IMR-90 (cell line): ENCODE measurements at regions not wholly inside any gene's neighbourhood (a gene's known extent, or its start where the extent isn't known, plus 50 kb on each side); places are given as distances from the start of the nearest gene placed in this dataset.
A peak's percentile ranks its signal among the peaks of the same experiment; 100 is the strongest.

ENCODE experiments used
- ATAC-seq: fragments of 200-7000 bp; cut with Tn5 transposase; 2 replicates; pipeline ENCODE4 v1.9.1; 2020; ENCODE audit warnings: low read depth, mild to moderate bottlenecking, moderate library complexity
- BruUV-seq: library from RNA; stranded (reverse); fragments of 400-500 nt; replicated peaks from 2 replicates; lab custom pipeline; 2021; lab: Mats Ljungman, UMichigan
- CTCF ChIA-PET: fragments of 300-600 bp; formaldehyde crosslinking; extraction: SDS; loops from one replicate; lab custom pipeline; 2021; ENCODE audit warnings: antibody characterized with exemption; lab: Yijun Ruan, JAX
- POLR2A ChIA-PET: fragments of 300-600 bp; sonication (Branson Sonifier 250); formaldehyde crosslinking; loops from one replicate; lab custom pipeline; 2022; ENCODE audit warnings: antibody characterized with exemption; ENCODE audit not compliant: unreplicated experiment; lab: Charles Lee
- DNase-seq: peaks from one replicate; pipeline ENCODE4 v3.0.0; 2013
- H2AFZ ChIP-seq: replicated peaks from 2 replicates; pipeline ENCODE3; 2013; ENCODE audit warnings: low read length, mild to moderate bottlenecking; ENCODE audit not compliant: poor library complexity
- H2AK5ac ChIP-seq: 2 replicates; pipeline ENCODE4 v1.6.1; 2013; ENCODE audit warnings: low read depth, low read length, inconsistent platforms
- H2AK9ac ChIP-seq: replicated peaks from 2 replicates; pipeline ENCODE3; 2013; ENCODE audit warnings: mild to moderate bottlenecking, low read depth, low read length, moderate library complexity; ENCODE audit not compliant: poor library complexity
- H2BK120ac ChIP-seq: 2 replicates; pipeline ENCODE4 v1.6.1; 2013; ENCODE audit warnings: low read depth, low read length, inconsistent platforms
- H2BK15ac ChIP-seq: 3 replicates; pipeline ENCODE4 v1.6.1; 2013; ENCODE audit warnings: low read depth, low read length, inconsistent platforms
- H2BK20ac ChIP-seq: 2 replicates; pipeline ENCODE4 v1.6.1; 2013; ENCODE audit warnings: low read depth, mild to moderate bottlenecking, inconsistent platforms, low read length, moderate library complexity
- H2BK5ac ChIP-seq: 2 replicates; pipeline ENCODE4 v1.6.1; 2013; ENCODE audit warnings: mild to moderate bottlenecking, low read depth, low read length, inconsistent platforms; ENCODE audit not compliant: poor library complexity, severe bottlenecking
- H3K14ac ChIP-seq: replicated peaks from 2 replicates; pipeline ENCODE4 v1.6.1; 2013; ENCODE audit warnings: low read depth, low read length, inconsistent platforms
- H3K18ac ChIP-seq: 2 replicates; pipeline ENCODE4 v1.6.1; 2013; ENCODE audit warnings: low read depth, low read length, control low read depth
- H3K23ac ChIP-seq: 2 replicates; pipeline ENCODE4 v1.6.1; 2013; ENCODE audit warnings: low read depth, low read length, inconsistent platforms
- H3K27ac ChIP-seq: 2 replicates; pipeline ENCODE4 v1.5.1; 2013; ENCODE audit warnings: mild to moderate bottlenecking, control low read depth, low read length; ENCODE audit not compliant: insufficient read depth
- H3K27me3 ChIP-seq: 2 replicates; pipeline ENCODE4 v1.6.1; 2013; ENCODE audit warnings: low read length; ENCODE audit not compliant: control insufficient read depth, insufficient read depth
- H3K36me3 ChIP-seq: 2 replicates; pipeline ENCODE4 v1.6.1; 2013; ENCODE audit warnings: low read length, mixed read lengths; ENCODE audit not compliant: control insufficient read depth, insufficient read depth
- H3K4ac ChIP-seq: 2 replicates; pipeline ENCODE4 v1.6.1; 2013; ENCODE audit warnings: low read depth, low read length, inconsistent platforms
- H3K4me1 ChIP-seq: 2 replicates; pipeline ENCODE4 v1.6.1; 2013; ENCODE audit warnings: low read length, mixed read lengths; ENCODE audit not compliant: control insufficient read depth, insufficient read depth
- H3K4me2 ChIP-seq: 2 replicates; pipeline ENCODE4 v1.6.1; 2013; ENCODE audit warnings: low read depth, mild to moderate bottlenecking, control low read depth, low read length, moderate library complexity
- H3K4me3 ChIP-seq: 2 replicates; pipeline ENCODE4 v1.5.1; 2013; ENCODE audit warnings: low read depth, mild to moderate bottlenecking, control low read depth, low read length, moderate library complexity; ENCODE audit not compliant: insufficient read depth
- H3K56ac ChIP-seq: 2 replicates; pipeline ENCODE4 v1.6.1; 2013; ENCODE audit warnings: low read length, inconsistent platforms; ENCODE audit not compliant: insufficient read depth; ENCODE audit errors: extremely low read depth
- H3K79me1 ChIP-seq, 2 experiments: 2 replicates each; pipeline ENCODE4 v1.6.1; 2013; ENCODE audit warnings: low read length in 2 of 2, inconsistent platforms in 1 of 2, low read depth in 1 of 2
- H3K9ac ChIP-seq: 2 replicates; pipeline ENCODE4 v1.6.1; 2013; ENCODE audit warnings: low read depth, low read length, control low read depth
- H3K9me1 ChIP-seq: 2 replicates; pipeline ENCODE4 v1.6.1; 2013; ENCODE audit warnings: low read length, inconsistent platforms; ENCODE audit not compliant: insufficient read depth
- H3K9me3 ChIP-seq: 2 replicates; pipeline ENCODE4 v1.6.1; 2013; ENCODE audit warnings: low read length; ENCODE audit not compliant: control insufficient read depth, insufficient read depth
- H4K20me1 ChIP-seq: 2 replicates; pipeline ENCODE4 v1.6.1; 2013; ENCODE audit warnings: low read length, inconsistent platforms; ENCODE audit not compliant: insufficient read depth
- H4K5ac ChIP-seq: 2 replicates; pipeline ENCODE4 v1.6.1; 2013; ENCODE audit warnings: mild to moderate bottlenecking, low read depth, low read length, control low read depth
- H4K8ac ChIP-seq, 2 experiments: 2 replicates each; pipeline ENCODE4 v1.6.1; 2013; ENCODE audit warnings: low read depth in 2 of 2, low read length in 2 of 2, control low read depth in 1 of 2, inconsistent platforms in 1 of 2
- H4K91ac ChIP-seq: 2 replicates; pipeline ENCODE4 v1.6.1; 2013; ENCODE audit warnings: low read depth, low read length, inconsistent platforms; ENCODE audit not compliant: insufficient read depth
- BHLHE40 ChIP-seq: fragments of 150-350 bp; IDR thresholded peaks from 2 replicates; pipeline ENCODE4 v1.6.1; 2016; ENCODE audit warnings: mild to moderate bottlenecking, low read depth, low read length
- CEBPB ChIP-seq: IDR thresholded peaks from 2 replicates; pipeline ENCODE4 v1.6.1; 2012; ENCODE audit warnings: low read depth, low read length, improper control_type of control experiment
- CHD1 ChIP-seq: IDR thresholded peaks from 2 replicates; pipeline ENCODE4 v1.6.1; 2012; ENCODE audit warnings: low read depth, low read length, improper control_type of control experiment
- CTCF ChIP-seq: conservative IDR thresholded peaks from 2 replicates; pipeline ENCODE4 v1.5.1; 2012; ENCODE audit warnings: mild to moderate bottlenecking, low read depth, low read length, improper control_type of control experiment
- ELK1 ChIP-seq: fragments of 150-350 bp; IDR thresholded peaks from 2 replicates; pipeline ENCODE4 v1.6.1; 2016; ENCODE audit warnings: low read depth, mild to moderate bottlenecking, low read length, moderate library complexity, borderline replicate concordance
- FOS ChIP-seq: fragments of 150-350 bp; IDR thresholded peaks from 2 replicates; pipeline ENCODE4 v1.6.1; 2016; ENCODE audit warnings: low read depth, low read length
- MAFK ChIP-seq: IDR thresholded peaks from 2 replicates; pipeline ENCODE4 v1.6.1; 2012; ENCODE audit warnings: low read depth, low read length, improper control_type of control experiment
- MAZ ChIP-seq: IDR thresholded peaks from 2 replicates; pipeline ENCODE4 v1.6.1; 2012; ENCODE audit warnings: low read depth, mild to moderate bottlenecking, low read length, improper control_type of control experiment, moderate library complexity, borderline replicate concordance
- MXI1 ChIP-seq: IDR thresholded peaks from 2 replicates; pipeline ENCODE4 v1.6.1; 2012; ENCODE audit warnings: low read depth, mild to moderate bottlenecking, low read length, moderate library complexity, borderline replicate concordance
- NFE2L2 ChIP-seq: fragments of 150-350 bp; IDR thresholded peaks from 2 replicates; pipeline ENCODE4 v1.6.1; 2016; ENCODE audit warnings: low read depth, mild to moderate bottlenecking, low read length
- POLR2A ChIP-seq: IDR thresholded peaks from 2 replicates; pipeline ENCODE4 v1.6.1; 2012; ENCODE audit warnings: mild to moderate bottlenecking, low read depth, low read length
- RAD21 ChIP-seq: IDR thresholded peaks from 2 replicates; pipeline ENCODE4 v1.6.1; 2012; ENCODE audit warnings: low read length, improper control_type of control experiment
- RCOR1 ChIP-seq: IDR thresholded peaks from 2 replicates; pipeline ENCODE4 v1.6.1; 2012; ENCODE audit warnings: mild to moderate bottlenecking, low read length, improper control_type of control experiment; ENCODE audit not compliant: insufficient replicate concordance
- RFX5 ChIP-seq: IDR thresholded peaks from 2 replicates; pipeline ENCODE4 v1.8.0; 2012; ENCODE audit warnings: low read depth, mild to moderate bottlenecking, low read length, moderate library complexity
- SMC3 ChIP-seq: fragments of 150-350 bp; IDR thresholded peaks from 2 replicates; pipeline ENCODE4 v1.6.1; 2016; ENCODE audit warnings: low read depth, mild to moderate bottlenecking, antibody characterized with exemption, low read length, moderate library complexity
- USF2 ChIP-seq: fragments of 150-350 bp; IDR thresholded peaks from 2 replicates; pipeline ENCODE4 v1.6.1; 2017; ENCODE audit warnings: mild to moderate bottlenecking, antibody characterized with exemption, low read length, low read depth
- whole genome bisulfite sequencing, 2 experiments: methylation state at CpG; one replicate each; pipeline versions ENCODE4 v1.1.5 to v1.1.7; 2013; ENCODE audit warnings: missing lambda C conversion rate in 2 of 2; ENCODE audit not compliant: insufficient read length in 1 of 2; ENCODE audit errors: extremely low coverage in 2 of 2; 5-methylcytosine and 5-hydroxymethylcytosine counted together
- dilution Hi-C: fragments of 300-500 bp; cut with HindIII; formaldehyde crosslinking; loops from one replicate; pipeline ENCODE4 v1.14.3; 2018; ENCODE audit warnings: low sequenced_read_pairs; ENCODE audit not compliant: unreplicated experiment
- in situ Hi-C: fragments of 300-500 bp; cut with MboI; formaldehyde crosslinking; loops from 3 replicates; pipeline ENCODE4 v1.14.3; 2019; ENCODE audit warnings: low sequenced_read_pairs, inconsistent platforms, mixed read lengths
- intact Hi-C: fragments of 100-400 bp; cut with micrococcal nuclease; formaldehyde crosslinking; loops from 2 replicates; pipeline ENCODE4 v1.10.0; 2022

GRCh38 chr5:142222225-142222865 is 102.5 kb downstream of the SPRY4 start:
- dilution Hi-C loops: no loop called here
- Histone ChIP-seq H2AK9ac (peak overlapping the region; percentile 37), H3K4ac (no peak overlapping the region), H2BK5ac (no peak overlapping the region), H2BK20ac (no peak overlapping the region), H2AK5ac (peak overlapping the region; percentile 46; the same call in 1 of the 2 replicates), H3K9me3 (no peaks in the 10 kb centered on the region), H2BK120ac (no peak overlapping the region; the same call in 1 of the 2 replicates), H2BK15ac (no peak overlapping the region), H3K4me3 (no peak overlapping the region), H4K5ac (no peak overlapping the region), H3K36me3 (no peaks in the 10 kb centered on the region), H3K4me2 (no peak overlapping the region), H3K4me1 (peaks cover 5% of the 10 kb centered on the region; the same call in 1 of the 2 replicates), H3K18ac (no peak overlapping the region), H4K20me1 (no peaks in the 10 kb centered on the region), H2AFZ (peak overlapping the region; percentile 63), H3K9me1 (peaks cover 4% of the 10 kb centered on the region), H3K9ac (no peak overlapping the region), H3K27me3 (peaks cover 8% of the 10 kb centered on the region), H3K56ac (no peak overlapping the region), H3K23ac (no peak overlapping the region), H3K27ac (no peak overlapping the region), H3K14ac (no peak overlapping the region), H4K91ac (no peak overlapping the region; the same call in 1 of the 2 replicates), H3K79me1 (no peaks in the 10 kb centered on the region), H4K8ac (peak overlapping the region in 1 of 2 experiments; percentile 25; a peak in 1 of 4 replicates)
- DNase-seq (no peak), ATAC-seq (peak; percentile 40)
- no TSS peak for BruUV-seq
- ChIA-PET POLR2A (interaction anchor here (0.5 kb wide), 1 partner anchor 348 kb away, joined by 5 read pairs; no protein-coding TSS in a partner anchor), CTCF (no interaction called here)
- no peak for TF ChIP-seq POLR2A
- TF ChIP-seq NFE2L2: no peak
- TF ChIP-seq SMC3: no peak
- no peak for TF ChIP-seq CEBPB
- TF ChIP-seq BHLHE40: no peak
- TF ChIP-seq FOS: no peak
- TF ChIP-seq USF2: no peak
- TF ChIP-seq MAFK: no peak
- TF ChIP-seq RAD21: no peak
- TF ChIP-seq MAZ: no peak
- TF ChIP-seq MXI1: no peak
- no peak for TF ChIP-seq CTCF
- TF ChIP-seq ELK1: no peak
- TF ChIP-seq RFX5: no peak
- TF ChIP-seq RCOR1: no peak
- no peak for TF ChIP-seq CHD1
- WGBS, 2 experiments: 90% methylated on average over 4 of the region's 14 CpGs; no CpG with 5 or more reads in 1 of the 2 experiments
- intact Hi-C loops: no loop called here
- in situ Hi-C loops: no loop called here
